ENCODE measurements at regions not wholly inside any gene's neighbourhood (a gene's known extent, or its start where the extent isn't known, plus 50 kb on each side); places are given as distances from the start of the nearest gene placed in this dataset.

- DNase-seq (ENCODE audit: low read depth) = no peak
- H3K4me3 ChIP-seq (ENCODE audit: low read length) = no peak overlapping the region
- TF ChIP-seq, protein P1, sequence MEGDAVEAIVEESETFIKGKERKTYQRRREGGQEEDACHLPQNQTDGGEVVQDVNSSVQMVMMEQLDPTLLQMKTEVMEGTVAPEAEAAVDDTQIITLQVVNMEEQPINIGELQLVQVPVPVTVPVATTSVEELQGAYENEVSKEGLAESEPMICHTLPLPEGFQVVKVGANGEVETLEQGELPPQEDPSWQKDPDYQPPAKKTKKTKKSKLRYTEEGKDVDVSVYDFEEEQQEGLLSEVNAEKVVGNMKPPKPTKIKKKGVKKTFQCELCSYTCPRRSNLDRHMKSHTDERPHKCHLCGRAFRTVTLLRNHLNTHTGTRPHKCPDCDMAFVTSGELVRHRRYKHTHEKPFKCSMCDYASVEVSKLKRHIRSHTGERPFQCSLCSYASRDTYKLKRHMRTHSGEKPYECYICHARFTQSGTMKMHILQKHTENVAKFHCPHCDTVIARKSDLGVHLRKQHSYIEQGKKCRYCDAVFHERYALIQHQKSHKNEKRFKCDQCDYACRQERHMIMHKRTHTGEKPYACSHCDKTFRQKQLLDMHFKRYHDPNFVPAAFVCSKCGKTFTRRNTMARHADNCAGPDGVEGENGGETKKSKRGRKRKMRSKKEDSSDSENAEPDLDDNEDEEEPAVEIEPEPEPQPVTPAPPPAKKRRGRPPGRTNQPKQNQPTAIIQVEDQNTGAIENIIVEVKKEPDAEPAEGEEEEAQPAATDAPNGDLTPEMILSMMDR (IDR thresholded peaks at IDR 0.05; ENCODE audit: insufficient read depth, low read depth, low read length, missing control alignments) = no peak
These were observed 188.7 kb upstream of the EYA4 start for GRCh38 chr6:133052465-133052864.

DNA sequence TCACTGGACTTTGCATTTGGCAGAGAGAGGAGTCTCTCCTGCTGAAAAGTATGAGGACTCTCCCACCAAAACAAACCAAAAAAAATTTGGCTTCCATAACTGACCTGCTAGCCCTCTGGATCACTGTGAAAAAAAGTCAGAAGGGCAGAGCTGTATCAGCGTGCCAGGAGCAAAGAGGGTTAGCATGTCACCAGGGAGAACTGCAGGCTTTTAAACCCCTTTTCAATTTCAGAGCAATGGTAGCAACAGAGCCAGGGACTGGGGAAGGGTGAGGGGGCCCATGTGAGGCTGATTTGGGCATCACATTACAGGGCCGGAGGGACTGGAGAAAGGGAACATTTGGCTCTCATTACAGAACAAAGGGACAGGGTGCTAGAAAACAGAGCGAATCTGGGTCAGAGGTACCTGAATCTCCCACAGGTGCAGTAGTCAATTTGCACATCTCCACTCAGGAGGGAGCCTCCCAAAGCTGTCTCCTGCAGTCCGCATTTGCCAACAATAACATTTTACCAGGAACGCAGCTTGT is 185.7 kb upstream of the EYA4 start:
- H3K4me3 ChIP-seq (ENCODE audit: low read length) = no peak overlapping the region
- TF ChIP-seq, protein P1 (IDR thresholded peaks at IDR 0.05; ENCODE audit: insufficient read depth, low read depth, low read length, missing control alignments) = no peak
- DNase-seq (ENCODE audit: low read depth) = no peak

DNA sequence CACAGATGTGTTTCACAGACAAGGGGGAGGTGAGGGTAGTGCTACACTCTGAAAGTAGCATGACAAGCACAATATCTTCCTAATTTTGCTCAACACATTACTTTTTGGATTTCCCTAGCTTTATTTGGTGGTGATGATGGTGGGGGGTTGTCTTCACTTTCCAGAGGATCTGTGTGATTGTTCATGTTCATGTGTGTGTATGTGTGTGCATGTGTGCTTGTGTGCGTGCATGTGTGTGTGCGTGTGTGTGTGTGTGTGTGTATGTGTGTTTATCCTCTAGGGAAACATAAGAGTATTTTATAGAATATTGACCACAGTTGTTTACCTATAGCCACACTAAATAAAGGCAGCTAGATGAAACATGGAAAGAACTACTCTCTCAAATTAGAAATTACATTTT is 183.8 kb upstream of the EYA4 start:
- no peak for DNase-seq (ENCODE audit: low read depth)
- no peak overlapping the region for H3K4me3 ChIP-seq (ENCODE audit: low read length)
- TF ChIP-seq, protein P1 (IDR thresholded peaks at IDR 0.05; ENCODE audit: insufficient read depth, low read depth, low read length, missing control alignments) = no peak

DNA sequence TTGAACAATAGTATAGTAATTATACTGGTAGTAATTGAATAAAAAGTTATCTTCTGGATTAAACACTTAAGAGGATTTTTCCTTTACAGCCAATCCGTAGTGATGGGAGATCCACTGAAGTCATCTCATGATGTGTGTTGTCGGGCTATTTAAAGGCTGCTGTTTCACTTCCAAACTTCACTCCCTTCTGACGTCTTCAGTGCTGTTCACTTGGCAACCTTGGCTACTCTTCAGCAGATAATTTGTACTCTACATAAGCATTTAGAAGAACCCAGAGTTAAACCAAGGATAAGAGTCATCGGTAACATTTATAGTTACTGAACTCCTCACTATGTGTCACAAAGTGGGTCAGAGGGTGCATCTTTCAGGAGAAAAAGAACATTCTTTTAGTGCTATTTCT is 179.1 kb upstream of the EYA4 start:
- no peak overlapping the region for H3K4me3 ChIP-seq (ENCODE audit: low read length)
- TF ChIP-seq, protein P1 (IDR thresholded peaks at IDR 0.05; ENCODE audit: insufficient read depth, low read depth, low read length, missing control alignments) = no peak
- DNase-seq (ENCODE audit: low read depth) = no peak

- TF ChIP-seq, protein P1 (IDR thresholded peaks at IDR 0.05; ENCODE audit: insufficient read depth, low read depth, low read length, missing control alignments) = no peak
- no peak for DNase-seq (ENCODE audit: low read depth)
- H3K4me3 ChIP-seq (ENCODE audit: low read length) = no peak overlapping the region
These were observed 178.4 kb upstream of the EYA4 start for GRCh38 chr6:133062696-133063306.

GRCh38 chr6:133067960-133068359 is 173.2 kb upstream of the EYA4 start:
- DNase-seq (ENCODE audit: low read depth) = no peak
- no peak overlapping the region for H3K4me3 ChIP-seq (ENCODE audit: low read length)
- TF ChIP-seq, protein P1 (IDR thresholded peaks at IDR 0.05; ENCODE audit: insufficient read depth, low read depth, low read length, missing control alignments) = no peak

Measured in epithelial cell of esophagus (primary cell).